Mesenchymal stem cell (in vitro differentiated cells and primary cell): ENCODE measurements at regions not wholly inside any gene's neighbourhood (a gene's known extent, or its start where the extent isn't known, plus 50 kb on each side); places are given as distances from the start of the nearest gene placed in this dataset.

Experiments used
- DNase-seq: peaks from one replicate; pipeline ENCODE4 v3.0.0-alpha.2; 2013
- H2AFZ ChIP-seq: one replicate; pipeline ENCODE4 v1.6.1; 2013; ENCODE audit warnings: low read depth, mild to moderate bottlenecking, control low read depth, inconsistent platforms, low read length, moderate library complexity
- H2AK5ac ChIP-seq: 2 replicates; pipeline ENCODE4 v1.6.1; 2013; ENCODE audit warnings: low read length, moderate library complexity, mild to moderate bottlenecking, inconsistent platforms; ENCODE audit not compliant: severe bottlenecking
- H2BK120ac ChIP-seq: one replicate; pipeline ENCODE4 v1.6.1; 2013; ENCODE audit warnings: low read depth, mild to moderate bottlenecking, inconsistent platforms, low read length, moderate library complexity
- H2BK12ac ChIP-seq, 2 experiments: one replicate each; pipeline ENCODE4 v1.6.1; 2013; ENCODE audit warnings: inconsistent platforms in 2 of 2, low read length in 2 of 2, mild to moderate bottlenecking in 2 of 2, moderate library complexity in 2 of 2, control low read depth in 1 of 2
- H2BK15ac ChIP-seq: one replicate; pipeline ENCODE4 v1.6.1; 2013; ENCODE audit warnings: mild to moderate bottlenecking, low read depth, inconsistent platforms; ENCODE audit not compliant: poor library complexity, severe bottlenecking
- H2BK5ac ChIP-seq: 2 replicates; pipeline ENCODE4 v1.6.1; 2013; ENCODE audit warnings: low read depth, mild to moderate bottlenecking, low read length, control low read depth, inconsistent platforms; ENCODE audit not compliant: poor library complexity, severe bottlenecking
- H3K14ac ChIP-seq, 2 experiments: one replicate each; pipeline ENCODE4 v1.6.1; 2013; ENCODE audit warnings: inconsistent platforms in 2 of 2, low read length in 2 of 2, control low read depth in 1 of 2, mild to moderate bottlenecking in 1 of 2, moderate library complexity in 1 of 2
- H3K18ac ChIP-seq, 2 experiments: one replicate each; pipeline ENCODE4 v1.6.1; 2013; ENCODE audit warnings: inconsistent platforms in 2 of 2, low read length in 2 of 2, control low read depth in 1 of 2, low read depth in 1 of 2, mild to moderate bottlenecking in 1 of 2
- H3K23ac ChIP-seq, 2 experiments: one replicate each; pipeline ENCODE4 v1.6.1; 2013; ENCODE audit warnings: inconsistent platforms in 2 of 2, low read length in 2 of 2, mild to moderate bottlenecking in 2 of 2, moderate library complexity in 2 of 2, control low read depth in 1 of 2
- H3K27ac ChIP-seq: 2 replicates; pipeline ENCODE4 v1.5.1; 2013; ENCODE audit warnings: mild to moderate bottlenecking, moderate library complexity, low read length, control low read depth, inconsistent platforms; ENCODE audit not compliant: poor library complexity, severe bottlenecking
- H3K27me3 ChIP-seq, 2 experiments: 2 replicates each; pipeline versions ENCODE4 v1.6.1 to v1.7.0; 2013; ENCODE audit warnings: low read length in 2 of 2, mild to moderate bottlenecking in 2 of 2, moderate library complexity in 2 of 2, control low read depth in 1 of 2, inconsistent platforms in 1 of 2; ENCODE audit not compliant: control insufficient read depth in 1 of 2, insufficient read depth in 1 of 2
- H3K36me3 ChIP-seq, 2 experiments: 2 replicates each; pipeline versions ENCODE4 v1.6.1 to v1.7.0; 2013; ENCODE audit warnings: low read length in 2 of 2, control low read depth in 1 of 2, inconsistent platforms in 1 of 2, low read depth in 1 of 2, mild to moderate bottlenecking in 1 of 2; ENCODE audit not compliant: insufficient read depth in 2 of 2, control insufficient read depth in 1 of 2
- H3K4ac ChIP-seq, 2 experiments: one replicate each; pipeline ENCODE4 v1.6.1; 2013; ENCODE audit warnings: inconsistent platforms in 2 of 2, low read length in 2 of 2, mild to moderate bottlenecking in 2 of 2, moderate library complexity in 2 of 2, control low read depth in 1 of 2, low read depth in 1 of 2
- H3K4me1 ChIP-seq: 2 replicates; pipeline ENCODE4 v1.6.1; 2013; ENCODE audit warnings: low read depth, low read length, control low read depth; ENCODE audit not compliant: control insufficient read depth, insufficient read depth
- H3K4me2 ChIP-seq: 2 replicates; pipeline ENCODE4 v1.6.1; 2013; ENCODE audit warnings: low read length, mild to moderate bottlenecking, inconsistent platforms; ENCODE audit not compliant: poor library complexity, severe bottlenecking
- H3K4me3 ChIP-seq, 2 experiments: 2 replicates each; pipeline versions ENCODE4 v1.5.1 to v1.7.0; 2013; ENCODE audit warnings: low read length in 2 of 2, mild to moderate bottlenecking in 2 of 2, control low read depth in 1 of 2, low read depth in 1 of 2; ENCODE audit not compliant: insufficient read depth in 1 of 2
- H3K79me1 ChIP-seq: replicated peaks from 2 replicates; pipeline ENCODE4 v1.6.1; 2013; ENCODE audit warnings: mild to moderate bottlenecking, control low read depth, low read length, inconsistent platforms; ENCODE audit not compliant: poor library complexity, severe bottlenecking
- H3K9ac ChIP-seq: 2 replicates; pipeline ENCODE4 v1.7.0; 2013; ENCODE audit warnings: mild to moderate bottlenecking, low read length, moderate library complexity
- H3K9me3 ChIP-seq: 2 replicates; pipeline ENCODE4 v1.7.0; 2013; ENCODE audit warnings: mild to moderate bottlenecking, low read length; ENCODE audit not compliant: control insufficient read depth
- H4K8ac ChIP-seq: one replicate; pipeline ENCODE4 v1.6.1; 2013; ENCODE audit warnings: inconsistent platforms, mild to moderate bottlenecking, low read length, moderate library complexity
- H4K91ac ChIP-seq: one replicate; pipeline ENCODE4 v1.6.1; 2013; ENCODE audit warnings: mild to moderate bottlenecking, low read length, inconsistent platforms
- WGBS: methylation state at CpG from one replicate; pipeline ENCODE4 v1.1.7; 2013; ENCODE audit warnings: mixed read lengths; 5-methylcytosine and 5-hydroxymethylcytosine counted together

DNA sequence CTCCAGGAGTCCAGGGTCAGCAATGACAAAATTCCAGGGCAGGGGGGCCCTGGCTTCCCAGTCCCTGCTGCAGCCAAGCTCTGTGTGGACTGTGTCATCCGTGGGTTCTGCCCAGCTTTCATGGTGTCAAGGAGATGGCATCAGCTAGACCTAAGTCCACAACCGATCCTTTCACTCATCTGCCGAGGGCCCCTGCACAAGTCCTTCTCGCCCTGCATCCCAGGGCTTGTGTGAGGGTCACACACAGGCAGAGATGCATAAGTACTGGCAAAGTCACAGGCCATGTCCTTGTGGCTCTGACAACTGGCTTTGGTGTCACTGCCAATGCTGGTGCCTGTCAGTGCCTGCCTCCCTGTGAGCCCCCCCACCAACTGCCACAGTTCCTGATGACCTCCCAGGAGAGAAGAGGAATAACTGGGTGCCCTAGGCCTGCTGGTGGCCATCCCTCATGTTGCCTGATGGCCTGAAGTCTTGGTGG is 181.4 kb upstream of the CST7 start:
- Histone ChIP-seq H2BK5ac (no peak overlapping the region), H2BK12ac (no peak overlapping the region), H2AK5ac (peak overlapping the region; percentile 50), H3K4me1 (peaks cover 51% of the 10 kb centered on the region), H3K9me3 (no peaks in the 10 kb centered on the region), H2BK120ac (no peak overlapping the region), H3K4me2 (no peak overlapping the region), H3K27ac (no peak overlapping the region), H3K23ac (no peak overlapping the region), H3K4ac (no peak overlapping the region), H4K8ac (no peak overlapping the region), H2BK15ac (no peak overlapping the region), H3K27me3 (peaks cover 0 to 81% of the 10 kb centered on the region in 2 experiments), H3K9ac (no peak overlapping the region), H3K36me3 (no peaks in the 10 kb centered on the region), H3K18ac (no peak overlapping the region), H3K14ac (no peak overlapping the region), H3K79me1 (no peaks in the 10 kb centered on the region), H2AFZ (no peak overlapping the region), H4K91ac (no peak overlapping the region), H3K4me3 (no peak overlapping the region)
- no peak for DNase-seq
- 79% methylated on average over 4 of the region's 4 CpGs for WGBS

- H3K9ac ChIP-seq = no peak overlapping the region
- H3K4me3 ChIP-seq = no peak overlapping the region
- no peak overlapping the region for H3K4ac ChIP-seq
- H2BK15ac ChIP-seq = no peak overlapping the region
- WGBS = 81% methylated on average over 2 of the region's 4 CpGs
- peaks cover 0 to 76% of the 10 kb centered on the region in 2 experiments for H3K27me3 ChIP-seq
- no peak overlapping the region for H3K23ac ChIP-seq
- H3K4me1 ChIP-seq = peaks cover 55% of the 10 kb centered on the region
- no peak overlapping the region for H4K8ac ChIP-seq
- no peaks in the 10 kb centered on the region for H3K9me3 ChIP-seq
- H2BK12ac ChIP-seq = no peak overlapping the region
- H3K18ac ChIP-seq = no peak overlapping the region
- peak overlapping the region; percentile 59 for H3K27ac ChIP-seq
- no peak overlapping the region for H3K14ac ChIP-seq
- H3K4me2 ChIP-seq = peak overlapping the region; percentile 8
- DNase-seq = no peak
- H2AK5ac ChIP-seq = peak overlapping the region; percentile 50
- H3K36me3 ChIP-seq = no peaks in the 10 kb centered on the region
- H4K91ac ChIP-seq = no peak overlapping the region
- no peaks in the 10 kb centered on the region for H3K79me1 ChIP-seq
- H2BK120ac ChIP-seq = no peak overlapping the region
- no peak overlapping the region for H2AFZ ChIP-seq
- no peak overlapping the region for H2BK5ac ChIP-seq
Observed at GRCh38 chr20:24768201-24768636, 180.8 kb upstream of the CST7 start.

DNA sequence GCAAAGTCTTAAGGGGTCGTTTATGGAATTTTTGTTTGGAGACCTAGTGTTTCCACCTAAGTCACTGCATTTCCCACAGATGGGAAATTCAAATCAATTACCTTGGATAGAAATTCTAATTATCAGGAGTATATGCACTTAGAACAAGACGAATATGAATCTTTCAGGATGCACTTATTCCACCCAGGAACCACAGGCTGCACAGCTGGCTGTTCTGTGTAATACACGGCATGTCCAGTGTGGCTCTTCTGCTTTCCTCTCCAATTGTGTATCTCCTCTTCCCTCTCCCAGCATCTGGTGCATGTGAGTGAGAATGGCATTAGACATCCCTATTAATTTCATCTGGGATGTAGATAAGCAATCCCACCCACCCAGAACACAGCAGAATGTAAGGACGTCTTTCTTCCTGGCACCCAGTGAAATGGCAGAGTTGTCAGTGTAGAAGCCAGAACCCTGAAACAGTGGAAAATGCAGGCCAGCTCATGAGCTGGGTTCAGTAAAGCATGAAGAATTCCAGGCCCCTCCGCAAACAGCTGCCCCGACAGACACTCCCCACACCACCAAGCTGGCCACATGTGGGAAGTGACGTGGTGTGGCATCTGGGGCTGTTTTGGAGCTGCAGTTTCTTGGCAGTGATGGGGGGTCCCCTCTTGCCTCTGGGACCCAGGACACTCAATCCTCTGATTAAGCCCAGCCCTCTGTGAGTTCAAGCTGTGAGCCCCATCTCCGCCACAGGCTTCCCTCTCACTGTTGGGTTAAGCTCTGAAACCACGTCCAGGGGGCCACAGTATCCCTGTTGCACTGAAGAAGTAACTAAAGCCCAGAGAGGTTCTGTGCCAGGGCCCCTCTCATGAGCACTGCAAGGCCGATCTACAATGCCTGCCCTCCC is 180.1 kb upstream of the CST7 start:
- peaks cover 59% of the 10 kb centered on the region for H3K4me1 ChIP-seq

GRCh38 chr20:24769878-24770627 is 179.0 kb upstream of the CST7 start:
- no peaks in the 10 kb centered on the region for H3K9me3 ChIP-seq
- H3K27ac ChIP-seq = no peak overlapping the region
- no peak overlapping the region for H2BK12ac ChIP-seq
- H4K8ac ChIP-seq = no peak overlapping the region
- no peak overlapping the region for H3K4ac ChIP-seq
- no peak overlapping the region for H3K23ac ChIP-seq
- no peaks in the 10 kb centered on the region for H3K36me3 ChIP-seq
- no peak overlapping the region for H2AFZ ChIP-seq
- H3K79me1 ChIP-seq = no peaks in the 10 kb centered on the region
- WGBS = 90% methylated on average over 18 of the region's 18 CpGs
- no peak overlapping the region for H2BK15ac ChIP-seq
- H3K27me3 ChIP-seq = peaks cover 0 to 61% of the 10 kb centered on the region in 2 experiments
- no peak overlapping the region for H3K14ac ChIP-seq
- H3K4me2 ChIP-seq = no peak overlapping the region
- no peak for DNase-seq
- peaks cover 62% of the 10 kb centered on the region for H3K4me1 ChIP-seq
- H2AK5ac ChIP-seq = peak overlapping the region; percentile 83
- H3K9ac ChIP-seq = no peak overlapping the region
- no peak overlapping the region for H3K4me3 ChIP-seq
- no peak overlapping the region for H3K18ac ChIP-seq
- H4K91ac ChIP-seq = no peak overlapping the region
- H2BK5ac ChIP-seq = peak overlapping the region; percentile 35
- no peak overlapping the region for H2BK120ac ChIP-seq

More for the DNA sequence above, 180.1 kb upstream of the CST7 start:
- H4K91ac ChIP-seq = no peak overlapping the region
- H2BK120ac ChIP-seq = no peak overlapping the region
- H2BK12ac ChIP-seq = no peak overlapping the region
- H2AK5ac ChIP-seq = peak overlapping the region; percentile 83
- no peak overlapping the region for H2BK5ac ChIP-seq
- 90% methylated on average over 9 of the region's 10 CpGs for WGBS
- no peaks in the 10 kb centered on the region for H3K79me1 ChIP-seq
- H3K4me3 ChIP-seq = no peak overlapping the region
- no peak overlapping the region for H3K4ac ChIP-seq
- no peak overlapping the region for H3K23ac ChIP-seq
- no peak overlapping the region for H4K8ac ChIP-seq
- peak overlapping the region; percentile 59 for H3K27ac ChIP-seq
- no peaks in the 10 kb centered on the region for H3K9me3 ChIP-seq
- H2AFZ ChIP-seq = no peak overlapping the region
- H3K27me3 ChIP-seq = peaks cover 0 to 72% of the 10 kb centered on the region in 2 experiments
- H3K4me2 ChIP-seq = no peak overlapping the region
- no peak overlapping the region for H2BK15ac ChIP-seq
- H3K18ac ChIP-seq = no peak overlapping the region
- H3K14ac ChIP-seq = no peak overlapping the region
- H3K9ac ChIP-seq = no peak overlapping the region
- no peak for DNase-seq
- no peaks in the 10 kb centered on the region for H3K36me3 ChIP-seq
